GM12878 (cell line): ENCODE measurements at regions not wholly inside any gene's neighbourhood (a gene's known extent, or its start where the extent isn't known, plus 50 kb on each side); places are given as distances from the start of the nearest gene placed in this dataset.

ENCODE experiments used
- ATAC-seq: fragments of 200-7000 bp; cut with Tn5 transposase; 3 replicates; pipeline ENCODE4 v1.9.1; 2020; ENCODE audit warnings: mild to moderate bottlenecking, moderate library complexity
- BruUV-seq: library from RNA; stranded (reverse); fragments of 400-500 nt; replicated peaks from 2 replicates; lab custom pipeline; 2021; lab: Mats Ljungman, UMichigan
- CTCF ChIA-PET: fragments of 300-600 bp; sonication (Branson Sonifier 250); formaldehyde crosslinking; extraction: SDS; loops from one replicate; lab custom pipeline; 2021; ENCODE audit warnings: inconsistent platforms; lab: Yijun Ruan, JAX
- POLR2A ChIA-PET: fragments of 350-600 bp; formaldehyde crosslinking; extraction: SDS; loops from one replicate; lab custom pipeline; 2021; ENCODE audit warnings: inconsistent platforms; lab: Charles Lee
- RAD21 ChIA-PET: fragments of 300-600 bp; sonication (Branson Sonifier 250); formaldehyde crosslinking; loops from one replicate; lab custom pipeline; 2023; ENCODE audit warnings: antibody characterized with exemption; ENCODE audit not compliant: unreplicated experiment; lab: Charles Lee
- SMC1A ChIA-PET: fragments of 300-600 bp; sonication (Branson Sonifier 250); formaldehyde crosslinking; loops from one replicate; lab custom pipeline; 2023; ENCODE audit not compliant: unreplicated experiment, uncharacterized antibody; lab: Charles Lee
- DNase-seq: peaks from one replicate; pipeline ENCODE4 v3.0.0-alpha.2; 2011; ENCODE audit warnings: low read depth, low spot score
- FAIRE-seq: peaks from 3 replicates; lab custom pipeline; 2011; peaks lifted over from hg19 to GRCh38; lab: Jason Lieb, UNC
- H2AFZ ChIP-seq: 2 replicates; pipeline ENCODE4 v1.6.0; 2011; ENCODE audit warnings: low read depth, low read length, control low read depth; ENCODE audit not compliant: control insufficient read depth
- H3K27ac ChIP-seq: 2 replicates; pipeline ENCODE4 v1.5.1; 2011; ENCODE audit warnings: control low read depth; ENCODE audit not compliant: control insufficient read depth, insufficient read depth
- H3K27me3 ChIP-seq, 2 experiments: replicated peaks in 1 of 2; 2 replicates each; pipeline versions ENCODE4 v1.6.0 to v1.6.1; 2011; ENCODE audit warnings: low read length in 1 of 2; ENCODE audit not compliant: control insufficient read depth in 2 of 2, insufficient read depth in 2 of 2
- H3K36me3 ChIP-seq, 2 experiments: 2 replicates each; pipeline ENCODE4 v1.5.1; 2011; ENCODE audit warnings: low read length in 1 of 2; ENCODE audit not compliant: control insufficient read depth in 2 of 2, insufficient read depth in 2 of 2
- H3K4me1 ChIP-seq: 2 replicates; pipeline ENCODE4 v1.6.1; 2011; ENCODE audit warnings: mild to moderate bottlenecking, low read length, moderate library complexity, mixed read lengths; ENCODE audit not compliant: control insufficient read depth, insufficient read depth
- H3K4me2 ChIP-seq: 2 replicates; pipeline ENCODE4 v1.6.0; 2011; ENCODE audit warnings: control low read depth; ENCODE audit not compliant: control insufficient read depth, insufficient read depth
- H3K4me3 ChIP-seq: fragments of 200-600 bp; sonication (generic); 2 replicates; pipeline ENCODE4 v1.5.1; 2016
- H3K79me2 ChIP-seq: 2 replicates; pipeline ENCODE4 v1.6.0; 2011; ENCODE audit warnings: low read length; ENCODE audit not compliant: control insufficient read depth, insufficient read depth
- H3K9ac ChIP-seq: 2 replicates; pipeline ENCODE4 v1.8.0; 2011; ENCODE audit warnings: low read length, control low read depth, mixed read lengths; ENCODE audit not compliant: control insufficient read depth, insufficient read depth
- H3K9me3 ChIP-seq: replicated peaks from 3 replicates; pipeline ENCODE4 v1.5.1; 2011; ENCODE audit warnings: mild to moderate bottlenecking, low read length; ENCODE audit not compliant: control insufficient read depth, insufficient read depth
- H4K20me1 ChIP-seq: 2 replicates; pipeline ENCODE4 v1.6.0; 2011; ENCODE audit not compliant: control insufficient read depth, insufficient read depth
- ATF7 ChIP-seq: fragments of 450-650 bp; IDR thresholded peaks from 2 replicates; pipeline ENCODE4 v1.6.1; 2016; ENCODE audit warnings: low read depth, mild to moderate bottlenecking
- CEBPB ChIP-seq, 2 experiments: fragments of 150-350 bp in 1 of 2; IDR thresholded peaks; 2 replicates each; pipeline ENCODE4 v1.6.1; 2012 to 2014; ENCODE audit warnings: low read depth in 2 of 2, low read length in 2 of 2, borderline replicate concordance in 1 of 2, inconsistent platforms in 1 of 2
- JUNB ChIP-seq: IDR thresholded peaks from 2 replicates; pipeline ENCODE4 v1.6.1; 2016; ENCODE audit warnings: antibody characterized with exemption, mild to moderate bottlenecking
- POLR2AphosphoS2 ChIP-seq: IDR thresholded peaks from 2 replicates; pipeline ENCODE4 v1.6.1; 2011; ENCODE audit warnings: low read depth, mild to moderate bottlenecking, low read length, improper control_type of control experiment, moderate library complexity
- RAD51 ChIP-seq: fragments of 450-650 bp; IDR thresholded peaks from 2 replicates; pipeline ENCODE4 v1.6.1; 2016; ENCODE audit warnings: moderate library complexity, mild to moderate bottlenecking, inconsistent platforms
- RCOR1 ChIP-seq: conservative IDR thresholded peaks from 2 replicates; pipeline ENCODE4 v1.6.1; 2012; ENCODE audit warnings: low read depth, low read length, improper control_type of control experiment
- RUNX3 ChIP-seq: IDR thresholded peaks from 2 replicates; pipeline ENCODE4 v1.6.1; 2012; ENCODE audit warnings: low read length, inconsistent platforms
- WGBS: methylation state at CpG from one replicate; pipeline ENCODE4 v1.1.6; 2016; ENCODE audit warnings: low lambda C conversion rate; ENCODE audit not compliant: insufficient replicate concordance, insufficient coverage; ENCODE audit errors: missing lambda C conversion rate; 5-methylcytosine and 5-hydroxymethylcytosine counted together
- in situ Hi-C: fragments of 300-500 bp; cut with MboI; formaldehyde crosslinking; loops from 9 replicates; pipeline ENCODE4 v1.14.3; 2018; ENCODE audit warnings: mixed read lengths
- intact Hi-C: fragments of 100-400 bp; cut with micrococcal nuclease; formaldehyde crosslinking; loops from one replicate; pipeline ENCODE4 v1.14.2; 2022; ENCODE audit not compliant: unreplicated experiment
- TF ChIP-seq, protein P1 (sequence below): IDR thresholded peaks from 2 replicates; pipeline ENCODE4 v1.6.1; 2011; ENCODE audit warnings: low read depth, low read length, improper control_type of control experiment, borderline replicate concordance

DNA sequence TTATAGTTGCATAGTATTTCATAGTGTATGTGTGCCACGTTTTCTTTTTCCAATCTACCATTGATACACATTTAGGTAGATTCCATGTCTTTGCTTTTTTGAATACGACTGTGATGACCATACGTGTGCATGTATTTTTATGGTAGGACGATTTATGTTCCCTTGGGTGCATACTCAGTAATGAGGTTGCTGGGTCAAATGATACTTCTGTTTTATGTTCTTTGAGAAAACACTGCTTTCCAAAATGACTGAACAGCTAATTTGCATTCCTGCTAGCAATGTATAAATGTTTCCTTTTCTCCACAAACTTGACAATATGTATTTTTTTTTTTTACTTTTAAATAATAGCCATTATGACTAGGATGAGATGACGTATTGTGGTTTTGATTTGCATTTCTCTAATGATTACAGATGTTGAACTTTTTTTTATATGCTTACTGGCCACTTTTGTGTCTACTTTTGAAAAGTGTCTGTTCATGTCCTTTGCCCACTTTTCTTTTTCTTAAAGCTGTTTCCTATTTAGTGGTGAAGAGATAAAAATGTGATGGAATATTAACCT lies 969.5 kb upstream of the NDST4 start:
- no TSS peak for BruUV-seq
- DNase-seq: no peak
- H3K79me2 ChIP-seq: no peaks in the 10 kb centered on the region
- no peaks in the 10 kb centered on the region for H4K20me1 ChIP-seq
- ChIA-PET RAD21 (no interaction called here), CTCF (no interaction called here), SMC1A (no interaction called here), POLR2A (no interaction called here)
- peak; percentile 10; the same call in 1 of the 2 replicates for TF ChIP-seq RUNX3
- TF ChIP-seq RCOR1: no peak
- peak; percentile 33; the same call in 1 of the 2 replicates for TF ChIP-seq JUNB
- TF ChIP-seq CEBPB (IDR thresholded peaks at IDR 0.05; ENCODE audit: borderline replicate concordance in 1 of 2, low read depth in 2 of 2, low read length in 2 of 2): no peak
- TF ChIP-seq POLR2AphosphoS2: no peak
- peak; percentile 70 for TF ChIP-seq ATF7
- TF ChIP-seq RAD51: no peak
- TF ChIP-seq, protein P1, sequence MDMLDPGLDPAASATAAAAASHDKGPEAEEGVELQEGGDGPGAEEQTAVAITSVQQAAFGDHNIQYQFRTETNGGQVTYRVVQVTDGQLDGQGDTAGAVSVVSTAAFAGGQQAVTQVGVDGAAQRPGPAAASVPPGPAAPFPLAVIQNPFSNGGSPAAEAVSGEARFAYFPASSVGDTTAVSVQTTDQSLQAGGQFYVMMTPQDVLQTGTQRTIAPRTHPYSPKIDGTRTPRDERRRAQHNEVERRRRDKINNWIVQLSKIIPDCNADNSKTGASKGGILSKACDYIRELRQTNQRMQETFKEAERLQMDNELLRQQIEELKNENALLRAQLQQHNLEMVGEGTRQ: no peak
- no peaks in the 10 kb centered on the region for H3K4me1 ChIP-seq
- intact Hi-C loops (no loop called here), in situ Hi-C loops (no loop called here)
- no peak overlapping the region for H3K4me3 ChIP-seq
- no peaks in the 10 kb centered on the region for H3K27me3 ChIP-seq
- no peak overlapping the region for H3K9ac ChIP-seq
- no peak for FAIRE-seq
- H3K27ac ChIP-seq: no peak overlapping the region
- ATAC-seq: peak; percentile 53
- H3K36me3 ChIP-seq: no peaks in the 10 kb centered on the region
- 22% methylated on average over 5 of the region's 5 CpGs for WGBS
- H3K9me3 ChIP-seq: no peaks in the 10 kb centered on the region
- no peak overlapping the region for H3K4me2 ChIP-seq
- H2AFZ ChIP-seq: no peak overlapping the region
